ENCODE measurements at regions not wholly inside any gene's neighbourhood (a gene's known extent, or its start where the extent isn't known, plus 50 kb on each side); places are given as distances from the start of the nearest gene placed in this dataset.

GRCh38 chr3:182501856-182502255, 291.4 kb upstream of the ATP11B start:
- TF ChIP-seq, protein P1, sequence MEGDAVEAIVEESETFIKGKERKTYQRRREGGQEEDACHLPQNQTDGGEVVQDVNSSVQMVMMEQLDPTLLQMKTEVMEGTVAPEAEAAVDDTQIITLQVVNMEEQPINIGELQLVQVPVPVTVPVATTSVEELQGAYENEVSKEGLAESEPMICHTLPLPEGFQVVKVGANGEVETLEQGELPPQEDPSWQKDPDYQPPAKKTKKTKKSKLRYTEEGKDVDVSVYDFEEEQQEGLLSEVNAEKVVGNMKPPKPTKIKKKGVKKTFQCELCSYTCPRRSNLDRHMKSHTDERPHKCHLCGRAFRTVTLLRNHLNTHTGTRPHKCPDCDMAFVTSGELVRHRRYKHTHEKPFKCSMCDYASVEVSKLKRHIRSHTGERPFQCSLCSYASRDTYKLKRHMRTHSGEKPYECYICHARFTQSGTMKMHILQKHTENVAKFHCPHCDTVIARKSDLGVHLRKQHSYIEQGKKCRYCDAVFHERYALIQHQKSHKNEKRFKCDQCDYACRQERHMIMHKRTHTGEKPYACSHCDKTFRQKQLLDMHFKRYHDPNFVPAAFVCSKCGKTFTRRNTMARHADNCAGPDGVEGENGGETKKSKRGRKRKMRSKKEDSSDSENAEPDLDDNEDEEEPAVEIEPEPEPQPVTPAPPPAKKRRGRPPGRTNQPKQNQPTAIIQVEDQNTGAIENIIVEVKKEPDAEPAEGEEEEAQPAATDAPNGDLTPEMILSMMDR (conservative IDR thresholded peaks at IDR 0.05; ENCODE audit: low read depth, low read length): no peak
- TF ChIP-seq EZH2 (IDR thresholded peaks at IDR 0.05; ENCODE audit: borderline replicate concordance, low read depth, low read length, poor library complexity, severe bottlenecking): no peak
